GM12874 (cell line): ENCODE measurements at regions not wholly inside any gene's neighbourhood (a gene's known extent, or its start where the extent isn't known, plus 50 kb on each side); places are given as distances from the start of the nearest gene placed in this dataset.

ENCODE experiments used
- CTCF ChIP-seq: IDR thresholded peaks from 2 replicates; pipeline ENCODE4 v1.5.1; 2011; ENCODE audit warnings: low read depth, mild to moderate bottlenecking, control low read depth, low read length, moderate library complexity; ENCODE audit not compliant: insufficient read depth

- TF ChIP-seq CTCF, result no peak
Measured at GRCh38 chr1:83706354-83706938, 292.5 kb downstream of the TTLL7 start.

- TF ChIP-seq CTCF, result no peak
Measured at GRCh38 chr1:83705091-83705490, 293.8 kb downstream of the TTLL7 start.

- TF ChIP-seq CTCF, result no peak
Measured at GRCh38 chr1:83704350-83704749, 294.6 kb downstream of the TTLL7 start.

GRCh38 chr1:83702356-83702755 is 296.6 kb downstream of the TTLL7 start:
- TF ChIP-seq CTCF, result no peak

- no peak for TF ChIP-seq CTCF
Measured at GRCh38 chr1:83701355-83701754, 297.6 kb downstream of the TTLL7 start.

- TF ChIP-seq CTCF, result no peak
Measured at GRCh38 chr1:83698644-83699043, 300.3 kb downstream of the TTLL7 start.

- no peak for TF ChIP-seq CTCF
Measured at GRCh38 chr1:83697961-83698360, 301.0 kb downstream of the TTLL7 start.
